ENCODE measurements at regions not wholly inside any gene's neighbourhood (a gene's known extent, or its start where the extent isn't known, plus 50 kb on each side); places are given as distances from the start of the nearest gene placed in this dataset.

DNA sequence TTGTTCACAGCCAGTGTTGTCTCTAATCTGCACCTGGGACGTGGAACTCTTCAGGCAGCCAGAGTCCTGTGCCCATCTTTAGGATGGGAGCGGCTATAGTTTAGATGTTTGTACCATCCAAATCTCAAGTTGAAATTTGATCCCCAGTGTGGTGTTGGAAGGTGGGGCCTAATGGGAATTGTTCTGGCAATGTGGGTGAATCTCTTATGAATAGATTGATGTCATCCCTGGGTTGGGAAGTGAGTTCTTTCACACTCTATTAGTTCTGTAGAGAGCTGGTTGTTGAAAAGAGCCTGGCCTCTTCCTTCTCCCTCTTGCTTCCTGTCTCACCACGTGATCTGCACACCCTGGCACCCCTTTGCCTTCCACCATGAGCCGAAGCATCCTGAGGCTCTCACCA, 300.9 kb downstream of the TXNL1 start:
- no peak for TF ChIP-seq GATA2 (IDR thresholded peaks at IDR 0.05; ENCODE audit: low read depth, low read length)
- no peak for TF ChIP-seq GATA3 (IDR thresholded peaks at IDR 0.05; ENCODE audit: low read depth, low read length)

All from SH-SY5Y (cell line).